Mucosa of rectum (tissue), 2 donors: ENCODE measurements at regions not wholly inside any gene's neighbourhood (a gene's known extent, or its start where the extent isn't known, plus 50 kb on each side); places are given as distances from the start of the nearest gene placed in this dataset.

Experiments used
- H3K27ac ChIP-seq, 2 donors: one replicate each; pipeline ENCODE4 v1.7.0; 2013; ENCODE audit warnings: inconsistent platforms in 2 of 2, low read depth in 2 of 2, low read length in 2 of 2
- H3K27me3 ChIP-seq, 2 donors: one replicate each; pipeline ENCODE4 v1.7.0; 2013; ENCODE audit warnings: low read length in 2 of 2; ENCODE audit not compliant: control insufficient read depth in 2 of 2, insufficient read depth in 2 of 2
- H3K36me3 ChIP-seq, 2 donors: one replicate each; pipeline ENCODE4 v1.7.0; 2013; ENCODE audit warnings: low read length in 2 of 2; ENCODE audit not compliant: control insufficient read depth in 2 of 2, insufficient read depth in 2 of 2
- H3K4me1 ChIP-seq, 2 donors: one replicate each; pipeline ENCODE4 v1.7.0; 2013; ENCODE audit warnings: low read length in 2 of 2, mild to moderate bottlenecking in 1 of 2; ENCODE audit not compliant: control insufficient read depth in 2 of 2, insufficient read depth in 2 of 2
- H3K4me3 ChIP-seq, 2 donors: one replicate each; pipeline ENCODE4 v1.7.0; 2013; ENCODE audit warnings: low read length in 2 of 2
- H3K9ac ChIP-seq, 2 donors: one replicate each; pipeline ENCODE4 v1.7.0; 2013; ENCODE audit warnings: low read length in 2 of 2, low read depth in 1 of 2, mild to moderate bottlenecking in 1 of 2
- H3K9me3 ChIP-seq, 2 donors: one replicate each; pipeline ENCODE4 v1.7.0; 2013; ENCODE audit warnings: low read length in 2 of 2; ENCODE audit not compliant: control insufficient read depth in 2 of 2
- donor health status: healthy.
- donor health status: Normal muscosa, but diverticular disease.

DNA sequence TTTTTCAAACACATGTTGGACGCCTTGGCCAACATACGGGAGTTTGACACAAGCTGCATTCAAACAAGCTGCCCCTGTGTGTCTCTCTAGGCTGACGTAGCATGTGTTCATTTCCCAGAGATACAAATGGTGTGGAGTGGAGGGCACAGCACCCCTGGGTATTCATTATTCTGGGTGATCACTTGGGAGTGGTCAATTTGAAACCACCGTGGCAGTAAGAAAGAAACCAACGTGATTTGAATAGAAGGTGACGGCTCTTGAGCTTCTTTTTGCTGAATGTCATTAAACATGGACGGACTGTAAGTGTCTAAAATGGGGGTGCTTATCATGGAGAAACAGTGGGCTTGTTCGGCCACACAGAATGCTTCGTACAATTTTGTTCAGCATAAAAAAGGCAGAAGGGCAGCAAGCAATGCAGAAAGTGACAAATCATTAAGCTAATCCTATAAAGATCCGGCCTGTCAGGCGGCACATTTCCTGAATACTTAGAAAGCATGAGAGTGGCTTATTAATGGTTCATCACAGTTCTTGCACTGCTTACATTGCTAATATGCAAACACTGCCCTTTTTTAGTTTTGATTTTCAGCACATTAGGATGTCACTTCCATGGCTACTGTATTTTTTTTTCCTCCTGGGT lies 1261.9 kb upstream of the CITED2 start:
- Histone ChIP-seq H3K4me3 (no peak overlapping the region), H3K27ac (no peak overlapping the region)

DNA sequence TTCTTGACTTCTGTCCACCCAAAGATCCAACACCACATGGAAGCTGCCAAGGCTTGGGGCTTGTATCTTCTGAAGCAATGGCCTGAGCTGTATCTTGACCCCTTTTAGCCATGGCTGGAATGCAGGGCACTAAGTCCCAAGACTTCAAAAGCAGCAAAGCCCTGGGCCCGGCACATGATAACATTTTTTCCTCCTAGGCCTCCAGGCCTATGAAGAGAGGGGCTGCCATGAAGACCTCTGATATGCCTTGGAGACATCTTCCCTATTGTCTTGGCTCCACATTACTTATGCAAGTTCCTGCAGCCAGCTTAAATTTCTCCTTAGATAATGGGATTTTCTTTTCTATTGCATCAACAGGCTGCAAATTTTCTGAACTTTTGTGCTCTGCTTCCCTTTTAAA lies 1252.6 kb upstream of the CITED2 start:
- Histone ChIP-seq H3K27me3 (no peaks in the 10 kb centered on the region), H3K9me3 (peaks cover 0 to 3% of the 10 kb centered on the region in 2 donors), H3K4me1 (no peaks in the 10 kb centered on the region), H3K27ac (no peak overlapping the region), H3K36me3 (no peaks in the 10 kb centered on the region), H3K9ac (no peak overlapping the region), H3K4me3 (no peak overlapping the region)

More for the DNA sequence above, 1261.9 kb upstream of the CITED2 start:
- Histone ChIP-seq H3K9me3 (no peaks in the 10 kb centered on the region), H3K36me3 (no peaks in the 10 kb centered on the region), H3K27me3 (no peaks in the 10 kb centered on the region), H3K4me1 (no peaks in the 10 kb centered on the region), H3K9ac (no peak overlapping the region)

DNA sequence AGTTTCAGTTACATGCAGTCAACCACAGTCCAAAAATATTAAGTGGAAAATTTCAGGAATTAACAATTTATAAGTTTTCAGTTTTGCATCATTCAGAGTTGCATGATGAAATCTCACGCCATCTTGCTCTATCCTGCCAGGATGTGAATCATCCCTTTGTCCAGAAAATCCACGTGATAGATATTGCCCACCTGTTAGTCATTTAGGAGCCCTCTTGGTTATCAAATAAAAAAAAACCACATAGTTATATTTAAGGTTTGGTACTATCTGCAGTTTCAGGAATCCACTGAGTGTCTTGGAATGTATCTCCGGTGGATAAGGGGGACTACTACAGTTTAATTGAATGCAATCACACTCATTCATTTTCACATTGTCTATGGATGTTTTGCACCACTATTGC lies 1249.0 kb upstream of the CITED2 start:
- Histone ChIP-seq H3K27ac (no peak overlapping the region), H3K9ac (no peak overlapping the region), H3K4me1 (no peaks in the 10 kb centered on the region), H3K4me3 (no peak overlapping the region), H3K27me3 (no peaks in the 10 kb centered on the region), H3K9me3 (peaks cover 0 to 3% of the 10 kb centered on the region in 2 donors), H3K36me3 (no peaks in the 10 kb centered on the region)

- Histone ChIP-seq H3K9ac (no peak overlapping the region), H3K27me3 (no peaks in the 10 kb centered on the region), H3K4me3 (no peak overlapping the region), H3K27ac (no peak overlapping the region), H3K9me3 (no peaks in the 10 kb centered on the region), H3K36me3 (no peaks in the 10 kb centered on the region), H3K4me1 (no peaks in the 10 kb centered on the region)
Measured at GRCh38 chr6:140620496-140620895, 1246.0 kb upstream of the CITED2 start.

DNA sequence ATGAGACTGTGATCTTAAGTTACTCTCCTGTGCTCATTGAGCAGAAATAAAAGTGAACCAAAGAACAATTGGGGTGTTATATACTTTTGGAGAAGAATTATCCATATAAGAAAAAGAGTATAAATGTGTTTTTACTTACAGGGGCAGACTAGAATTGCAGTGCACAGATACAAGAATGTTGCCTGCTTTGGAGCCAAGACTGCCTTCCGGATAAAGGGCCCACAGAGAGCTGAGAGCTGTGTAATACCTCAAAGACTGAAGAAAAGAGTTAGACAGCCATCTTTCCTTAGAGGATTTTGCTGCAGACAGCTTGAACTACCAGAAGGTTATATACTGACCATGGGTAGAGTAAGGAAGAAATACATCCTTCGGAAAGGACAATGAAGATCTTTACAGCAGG lies 1235.5 kb upstream of the CITED2 start:
- no peak overlapping the region for H3K4me3 ChIP-seq

DNA sequence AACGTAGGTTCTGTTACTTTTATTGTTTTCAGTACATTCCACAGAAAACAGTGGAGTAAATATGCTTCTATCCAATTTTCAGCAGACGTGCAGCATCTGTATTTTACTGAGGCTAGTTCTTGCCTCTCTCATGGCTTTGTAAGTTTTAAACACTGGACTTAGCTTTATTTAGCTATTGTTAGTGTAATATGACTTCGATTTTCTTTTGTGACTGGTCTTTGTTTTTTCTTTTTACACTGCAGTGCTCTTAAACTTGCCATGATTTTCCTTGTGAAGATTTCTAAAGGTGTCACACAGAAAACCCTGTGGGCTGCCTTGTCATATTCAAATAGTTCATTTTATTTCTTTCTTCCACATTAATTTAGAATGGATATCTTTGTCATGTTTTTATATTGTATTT lies 1234.9 kb upstream of the CITED2 start:
- no peaks in the 10 kb centered on the region for H3K4me1 ChIP-seq
- no peak overlapping the region for H3K4me3 ChIP-seq
- H3K9me3 ChIP-seq, result no peaks in the 10 kb centered on the region
- no peak overlapping the region for H3K27ac ChIP-seq
- no peaks in the 10 kb centered on the region for H3K36me3 ChIP-seq
- no peak overlapping the region for H3K9ac ChIP-seq
- H3K27me3 ChIP-seq, result no peaks in the 10 kb centered on the region

More for the DNA sequence above, 1235.5 kb upstream of the CITED2 start:
- no peaks in the 10 kb centered on the region for H3K27me3 ChIP-seq
- H3K4me1 ChIP-seq, result no peaks in the 10 kb centered on the region
- H3K9me3 ChIP-seq, result no peaks in the 10 kb centered on the region
- H3K27ac ChIP-seq, result no peak overlapping the region
- no peaks in the 10 kb centered on the region for H3K36me3 ChIP-seq
- no peak overlapping the region for H3K9ac ChIP-seq

DNA sequence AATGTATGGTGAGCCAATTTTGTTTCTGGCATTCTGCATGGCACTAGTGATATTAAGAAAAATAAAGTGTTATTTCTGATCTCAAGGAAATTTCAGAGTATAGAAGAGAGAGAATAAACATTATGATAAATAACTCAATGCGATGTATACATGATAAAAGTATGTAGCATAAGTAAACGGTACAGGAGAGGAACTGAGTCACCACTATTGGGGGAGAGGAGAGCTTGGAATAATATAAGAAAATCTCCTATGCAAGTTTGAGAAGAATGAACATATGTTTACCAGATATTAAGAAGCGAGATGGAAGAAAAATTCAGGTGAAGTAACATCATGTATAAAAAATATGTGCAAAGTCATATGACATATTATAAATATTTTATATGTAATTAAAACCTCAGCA lies 1230.3 kb upstream of the CITED2 start:
- Histone ChIP-seq H3K27me3 (no peaks in the 10 kb centered on the region), H3K9me3 (no peaks in the 10 kb centered on the region), H3K4me3 (no peak overlapping the region), H3K9ac (no peak overlapping the region), H3K36me3 (no peaks in the 10 kb centered on the region), H3K4me1 (no peaks in the 10 kb centered on the region), H3K27ac (no peak overlapping the region)

- Histone ChIP-seq H3K9me3 (no peaks in the 10 kb centered on the region), H3K9ac (no peak overlapping the region), H3K4me1 (no peaks in the 10 kb centered on the region), H3K27me3 (no peaks in the 10 kb centered on the region), H3K36me3 (no peaks in the 10 kb centered on the region), H3K27ac (no peak overlapping the region), H3K4me3 (no peak overlapping the region)
Measured at GRCh38 chr6:140602431-140603248, 1228.2 kb upstream of the CITED2 start.

- no peak overlapping the region for H3K4me3 ChIP-seq
- H3K9ac ChIP-seq, result no peak overlapping the region
- no peaks in the 10 kb centered on the region for H3K27me3 ChIP-seq
- H3K36me3 ChIP-seq, result no peaks in the 10 kb centered on the region
- H3K9me3 ChIP-seq, result no peaks in the 10 kb centered on the region
- H3K27ac ChIP-seq, result no peak overlapping the region
- no peaks in the 10 kb centered on the region for H3K4me1 ChIP-seq
Measured at GRCh38 chr6:140601021-140601808, 1226.8 kb upstream of the CITED2 start.

- H3K9ac ChIP-seq, result no peak overlapping the region
- H3K36me3 ChIP-seq, result no peaks in the 10 kb centered on the region
- no peak overlapping the region for H3K4me3 ChIP-seq
- H3K9me3 ChIP-seq, result no peaks in the 10 kb centered on the region
- no peaks in the 10 kb centered on the region for H3K27me3 ChIP-seq
- H3K4me1 ChIP-seq, result no peaks in the 10 kb centered on the region
- no peak overlapping the region for H3K27ac ChIP-seq
Measured at GRCh38 chr6:140599916-140600315, 1225.5 kb upstream of the CITED2 start.
